22Rv1 (cell line): ENCODE measurements at regions not wholly inside any gene's neighbourhood (a gene's known extent, or its start where the extent isn't known, plus 50 kb on each side); places are given as distances from the start of the nearest gene placed in this dataset.

Experiments used
- CTCF ChIP-seq: fragments of 450-650 bp; IDR thresholded peaks from 2 replicates; pipeline ENCODE4 v1.5.1; 2017; ENCODE audit warnings: mild to moderate bottlenecking
- ZFX ChIP-seq: fragments of 450-650 bp; IDR thresholded peaks from 2 replicates; pipeline ENCODE4 v1.6.1; 2017; ENCODE audit warnings: antibody characterized with exemption, borderline replicate concordance

GRCh38 chr5:36507332-36507952 is 99.0 kb upstream of the SLC1A3 start:
- TF ChIP-seq CTCF (peak; percentile 94), ZFX (no peak)
